Loucy (cell line): ENCODE measurements at regions not wholly inside any gene's neighbourhood (a gene's known extent, or its start where the extent isn't known, plus 50 kb on each side); places are given as distances from the start of the nearest gene placed in this dataset.

Experiments used
- H2AFZ ChIP-seq: fragments of 200-600 bp; sonication (generic); 2 replicates; pipeline ENCODE4 v1.6.0; 2016; ENCODE audit warnings: antibody characterized with exemption, mild to moderate bottlenecking, low read length, moderate library complexity
- H3F3A ChIP-seq: fragments of 200-600 bp; 2 replicates; pipeline ENCODE4 v1.6.0; 2016; ENCODE audit warnings: antibody characterized with exemption, low read depth, mild to moderate bottlenecking
- H3K27me3 ChIP-seq: fragments of 200-600 bp; sonication (generic); 2 replicates; pipeline ENCODE4 v1.6.1; 2014; ENCODE audit warnings: low read length, mild to moderate bottlenecking; ENCODE audit not compliant: insufficient read depth, poor library complexity, severe bottlenecking
- H3K36me3 ChIP-seq: fragments of 200-600 bp; sonication (generic); 2 replicates; pipeline ENCODE4 v1.6.1; 2016; ENCODE audit warnings: low read length; ENCODE audit not compliant: insufficient read depth
- H3K4me1 ChIP-seq: fragments of 200-600 bp; sonication (generic); 2 replicates; pipeline ENCODE4 v1.5.1; 2014; ENCODE audit warnings: low read length, mild to moderate bottlenecking; ENCODE audit not compliant: insufficient read depth, poor library complexity, severe bottlenecking
- H3K4me2 ChIP-seq: fragments of 200-600 bp; sonication (generic); 2 replicates; pipeline ENCODE4 v1.6.0; 2014; ENCODE audit warnings: antibody characterized with exemption, low read length, low read depth, mild to moderate bottlenecking; ENCODE audit not compliant: poor library complexity, severe bottlenecking
- H3K4me3 ChIP-seq: fragments of 200-600 bp; sonication (generic); 2 replicates; pipeline ENCODE4 v1.5.1; 2014; ENCODE audit warnings: low read length, mild to moderate bottlenecking, mixed read lengths; ENCODE audit not compliant: poor library complexity, severe bottlenecking
- H3K79me2 ChIP-seq: fragments of 200-600 bp; sonication (generic); 2 replicates; pipeline ENCODE4 v1.6.1; 2014; ENCODE audit warnings: low read length; ENCODE audit not compliant: insufficient read depth
- H3K9ac ChIP-seq: fragments of 200-600 bp; sonication (generic); 2 replicates; pipeline ENCODE4 v1.6.0; 2014; ENCODE audit warnings: mild to moderate bottlenecking, low read depth, low read length, moderate library complexity; ENCODE audit not compliant: poor library complexity, severe bottlenecking
- H3K9me2 ChIP-seq: fragments of 200-600 bp; sonication (generic); replicated peaks from 2 replicates; pipeline ENCODE4 v1.6.1; 2016; ENCODE audit warnings: low read depth, low read length, mixed read lengths
- H3K9me3 ChIP-seq: fragments of 200-600 bp; sonication (generic); 2 replicates; pipeline ENCODE4 v1.6.1; 2014; ENCODE audit warnings: mild to moderate bottlenecking, antibody characterized with exemption, low read length, low read depth; ENCODE audit not compliant: insufficient read depth
- H4K20me1 ChIP-seq: fragments of 200-600 bp; sonication (generic); 2 replicates; pipeline ENCODE4 v1.6.0; 2014; ENCODE audit warnings: antibody characterized with exemption, low read length, mild to moderate bottlenecking; ENCODE audit not compliant: insufficient read depth, poor library complexity, severe bottlenecking
- CTCF ChIP-seq: fragments of 200-600 bp; sonication (generic); conservative IDR thresholded peaks from 2 replicates; pipeline ENCODE4 v1.5.1; 2014; ENCODE audit warnings: mild to moderate bottlenecking, antibody characterized with exemption, low read length
- EZH2phosphoT487 ChIP-seq: fragments of 200-600 bp; IDR thresholded peaks from 2 replicates; pipeline ENCODE4 v1.6.1; 2018; ENCODE audit warnings: antibody characterized with exemption, mild to moderate bottlenecking, moderate library complexity, borderline replicate concordance

GRCh38 chr15:91632981-91633380 is 220.5 kb upstream of the SLCO3A1 start:
- Histone ChIP-seq H3K9me3 (no peaks in the 10 kb centered on the region), H3K9me2 (no peaks in the 10 kb centered on the region), H3K4me3 (no peak overlapping the region), H2AFZ (no peak overlapping the region), H3K27me3 (no peaks in the 10 kb centered on the region), H3K79me2 (no peaks in the 10 kb centered on the region), H3K4me1 (no peaks in the 10 kb centered on the region), H3F3A (no peaks in the 10 kb centered on the region), H3K4me2 (no peak overlapping the region), H3K36me3 (no peaks in the 10 kb centered on the region), H3K9ac (no peak overlapping the region), H4K20me1 (no peaks in the 10 kb centered on the region)
- TF ChIP-seq CTCF (no peak), EZH2phosphoT487 (no peak)

- no peak overlapping the region for H3K4me3 ChIP-seq
- TF ChIP-seq CTCF (no peak), EZH2phosphoT487 (no peak)
- no peaks in the 10 kb centered on the region for H3K4me1 ChIP-seq
- H3K9me3 ChIP-seq, result no peaks in the 10 kb centered on the region
- no peak overlapping the region for H3K4me2 ChIP-seq
- H3K79me2 ChIP-seq, result no peaks in the 10 kb centered on the region
- H3K9ac ChIP-seq, result no peak overlapping the region
- no peaks in the 10 kb centered on the region for H4K20me1 ChIP-seq
- no peaks in the 10 kb centered on the region for H3K27me3 ChIP-seq
- no peak overlapping the region for H2AFZ ChIP-seq
- H3F3A ChIP-seq, result no peaks in the 10 kb centered on the region
- no peaks in the 10 kb centered on the region for H3K36me3 ChIP-seq
- H3K9me2 ChIP-seq, result no peaks in the 10 kb centered on the region
These were observed 219.3 kb upstream of the SLCO3A1 start for GRCh38 chr15:91634179-91634578.

- Histone ChIP-seq H4K20me1 (no peaks in the 10 kb centered on the region), H3K36me3 (no peaks in the 10 kb centered on the region), H3K9me3 (no peaks in the 10 kb centered on the region), H3K79me2 (no peaks in the 10 kb centered on the region), H3K9ac (no peak overlapping the region), H3F3A (no peaks in the 10 kb centered on the region), H3K4me3 (no peak overlapping the region), H3K27me3 (no peaks in the 10 kb centered on the region), H2AFZ (no peak overlapping the region), H3K9me2 (no peaks in the 10 kb centered on the region), H3K4me1 (no peaks in the 10 kb centered on the region), H3K4me2 (no peak overlapping the region)
- no peak for TF ChIP-seq CTCF
- no peak for TF ChIP-seq EZH2phosphoT487
These were observed 218.4 kb upstream of the SLCO3A1 start for GRCh38 chr15:91635080-91635479.
